ENCODE measurements at regions not wholly inside any gene's neighbourhood (a gene's known extent, or its start where the extent isn't known, plus 50 kb on each side); places are given as distances from the start of the nearest gene placed in this dataset.

- no peak for TF ChIP-seq POLR2A (IDR thresholded peaks at IDR 0.05; ENCODE audit: extremely low read depth, insufficient read length)
- TF ChIP-seq MYC (IDR thresholded peaks at IDR 0.05; ENCODE audit: low read depth, low read length) = no peak
- TF ChIP-seq, protein P1, sequence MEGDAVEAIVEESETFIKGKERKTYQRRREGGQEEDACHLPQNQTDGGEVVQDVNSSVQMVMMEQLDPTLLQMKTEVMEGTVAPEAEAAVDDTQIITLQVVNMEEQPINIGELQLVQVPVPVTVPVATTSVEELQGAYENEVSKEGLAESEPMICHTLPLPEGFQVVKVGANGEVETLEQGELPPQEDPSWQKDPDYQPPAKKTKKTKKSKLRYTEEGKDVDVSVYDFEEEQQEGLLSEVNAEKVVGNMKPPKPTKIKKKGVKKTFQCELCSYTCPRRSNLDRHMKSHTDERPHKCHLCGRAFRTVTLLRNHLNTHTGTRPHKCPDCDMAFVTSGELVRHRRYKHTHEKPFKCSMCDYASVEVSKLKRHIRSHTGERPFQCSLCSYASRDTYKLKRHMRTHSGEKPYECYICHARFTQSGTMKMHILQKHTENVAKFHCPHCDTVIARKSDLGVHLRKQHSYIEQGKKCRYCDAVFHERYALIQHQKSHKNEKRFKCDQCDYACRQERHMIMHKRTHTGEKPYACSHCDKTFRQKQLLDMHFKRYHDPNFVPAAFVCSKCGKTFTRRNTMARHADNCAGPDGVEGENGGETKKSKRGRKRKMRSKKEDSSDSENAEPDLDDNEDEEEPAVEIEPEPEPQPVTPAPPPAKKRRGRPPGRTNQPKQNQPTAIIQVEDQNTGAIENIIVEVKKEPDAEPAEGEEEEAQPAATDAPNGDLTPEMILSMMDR (IDR thresholded peaks at IDR 0.05; ENCODE audit: low read depth, low read length) = no peak
- TF ChIP-seq MAX (IDR thresholded peaks at IDR 0.05; ENCODE audit: low read depth, low read length) = no peak
Observed at GRCh38 chr7:18132811-18133210, 105.2 kb upstream of the PRPS1L1 start.

GRCh38 chr7:18133921-18134320 lies 106.3 kb upstream of the PRPS1L1 start:
- no peak overlapping the region for H3K4me3 ChIP-seq (ENCODE audit: low read depth, low read length)
- no peak for DNase-seq (ENCODE audit: low read depth)
- TF ChIP-seq, protein P1 (IDR thresholded peaks at IDR 0.05; ENCODE audit: low read depth, low read length) = no peak
- TF ChIP-seq MYC (IDR thresholded peaks at IDR 0.05; ENCODE audit: low read depth, low read length) (no peak), MAX (IDR thresholded peaks at IDR 0.05; ENCODE audit: low read depth, low read length) (no peak), POLR2A (IDR thresholded peaks at IDR 0.05; ENCODE audit: extremely low read depth, insufficient read length) (no peak)

More at GRCh38 chr7:18132811-18133210, 105.2 kb upstream of the PRPS1L1 start:
- DNase-seq (ENCODE audit: low read depth) = no peak
- no peak overlapping the region for H3K4me3 ChIP-seq (ENCODE audit: low read depth, low read length)

GRCh38 chr7:18140943-18141342 lies 113.3 kb upstream of the PRPS1L1 start:
- H3K4me3 ChIP-seq (ENCODE audit: low read depth, low read length) = no peak overlapping the region
- TF ChIP-seq MYC (IDR thresholded peaks at IDR 0.05; ENCODE audit: low read depth, low read length) = no peak
- no peak for DNase-seq (ENCODE audit: low read depth)

- DNase-seq (ENCODE audit: low read depth) = peak; percentile 48
- TF ChIP-seq, protein P1 (IDR thresholded peaks at IDR 0.05; ENCODE audit: low read depth, low read length) = no peak
- no peak for TF ChIP-seq POLR2A (IDR thresholded peaks at IDR 0.05; ENCODE audit: extremely low read depth, insufficient read length)
- TF ChIP-seq MAX (IDR thresholded peaks at IDR 0.05; ENCODE audit: low read depth, low read length) = no peak
- no peak for TF ChIP-seq MYC (IDR thresholded peaks at IDR 0.05; ENCODE audit: low read depth, low read length)
- no peak overlapping the region for H3K4me3 ChIP-seq (ENCODE audit: low read depth, low read length)
Observed at GRCh38 chr7:18144166-18144565, 116.5 kb upstream of the PRPS1L1 start.

- TF ChIP-seq POLR2A (IDR thresholded peaks at IDR 0.05; ENCODE audit: extremely low read depth, insufficient read length) = no peak
- no peak for TF ChIP-seq MYC (IDR thresholded peaks at IDR 0.05; ENCODE audit: low read depth, low read length)
- TF ChIP-seq MAX (IDR thresholded peaks at IDR 0.05; ENCODE audit: low read depth, low read length) = no peak
- TF ChIP-seq, protein P1 (IDR thresholded peaks at IDR 0.05; ENCODE audit: low read depth, low read length) = no peak
Observed at GRCh38 chr7:18145160-18145559, 117.5 kb upstream of the PRPS1L1 start.

DNA sequence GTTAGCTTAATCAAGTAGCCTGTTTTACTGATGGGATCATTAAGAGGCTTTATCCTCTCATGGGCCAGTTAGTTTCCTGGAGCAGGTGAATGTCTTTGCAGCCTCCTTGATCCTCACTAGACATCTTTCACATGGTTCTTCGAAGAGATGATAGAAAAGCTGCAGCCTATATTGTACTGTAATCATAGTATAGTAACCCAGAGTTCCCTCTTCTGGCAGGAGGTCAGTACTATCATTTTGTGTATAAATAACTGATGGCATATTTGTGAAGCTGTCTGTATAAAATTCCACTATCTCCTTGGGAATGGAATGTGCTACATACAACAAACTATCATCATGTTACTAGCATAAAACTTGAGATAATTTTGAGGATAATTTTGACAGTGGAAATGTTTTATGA lies 123.8 kb upstream of the PRPS1L1 start:
- peak; percentile 9 for DNase-seq (ENCODE audit: low read depth)
- no peak overlapping the region for H3K4me3 ChIP-seq (ENCODE audit: low read depth, low read length)
- TF ChIP-seq MAX (IDR thresholded peaks at IDR 0.05; ENCODE audit: low read depth, low read length) (no peak), MYC (IDR thresholded peaks at IDR 0.05; ENCODE audit: low read depth, low read length) (no peak), POLR2A (IDR thresholded peaks at IDR 0.05; ENCODE audit: extremely low read depth, insufficient read length) (no peak)
- TF ChIP-seq, protein P1 (IDR thresholded peaks at IDR 0.05; ENCODE audit: low read depth, low read length) = no peak

More at GRCh38 chr7:18145160-18145559, 117.5 kb upstream of the PRPS1L1 start:
- H3K4me3 ChIP-seq (ENCODE audit: low read depth, low read length) = no peak overlapping the region
- no peak for DNase-seq (ENCODE audit: low read depth)

Data from NB4 (cell line).